K562 (cell line): ENCODE measurements at regions not wholly inside any gene's neighbourhood (a gene's known extent, or its start where the extent isn't known, plus 50 kb on each side); places are given as distances from the start of the nearest gene placed in this dataset.

Experiments used
- ATAC-seq: fragments of 200-7000 bp; cut with Tn5 transposase; 3 replicates; pipeline ENCODE4 v1.9.1; 2020; ENCODE audit warnings: moderate library complexity
- BruUV-seq: library from RNA; stranded (reverse); fragments of 400-500 nt; replicated peaks from 2 replicates; lab custom pipeline; 2021; lab: Mats Ljungman, UMichigan
- CTCF ChIA-PET: fragments of 300-600 bp; formaldehyde crosslinking; extraction: SDS; loops from one replicate; lab custom pipeline; 2021; ENCODE audit warnings: low intra/inter-chr PET ratio; lab: Yijun Ruan, JAX
- POLR2A ChIA-PET: fragments of 300-600, 350-650 bp; sonication (Branson Sonifier 250); formaldehyde crosslinking; extraction: SDS; loops from one replicate; lab custom pipeline; 2021; ENCODE audit warnings: antibody characterized with exemption, inconsistent platforms; lab: Yijun Ruan, JAX
- DNase-seq, 4 experiments: peaks; one replicate each; pipeline versions ENCODE4 v3.0.0 to v3.0.0-alpha.2; 2011 to 2018; ENCODE audit warnings: low spot score in 3 of 4, mixed read lengths in 3 of 4; ENCODE audit errors: extremely low read depth in 1 of 4
- FAIRE-seq: peaks from 2 replicates; lab custom pipeline; 2011; peaks lifted over from hg19 to GRCh38; lab: Jason Lieb, UNC
- H2AFZ ChIP-seq: 2 replicates; pipeline ENCODE4 v1.6.0; 2011; ENCODE audit warnings: low read depth, low read length, control low read depth, inconsistent platforms
- H3K27ac ChIP-seq: fragments of 200-600 bp; 3 replicates; pipeline ENCODE4 v1.8.0; 2011; ENCODE audit warnings: low read depth, mild to moderate bottlenecking, control low read depth, inconsistent platforms, low read length, moderate library complexity, mixed read lengths; ENCODE audit errors: extremely low read depth
- H3K27me3 ChIP-seq, 2 experiments: fragments of 300-600 bp in 1 of 2; 2 replicates in 1 of 2; 3 replicates in 1 of 2; pipeline versions ENCODE4 v1.6.0 to v1.8.0; 2011; ENCODE audit warnings: inconsistent platforms in 2 of 2, low read length in 2 of 2, mild to moderate bottlenecking in 1 of 2, mixed read lengths in 1 of 2, moderate library complexity in 1 of 2; ENCODE audit not compliant: control insufficient read depth in 2 of 2, insufficient read depth in 2 of 2
- H3K36me3 ChIP-seq: fragments of 300-600 bp; 3 replicates; pipeline ENCODE4 v1.8.0; 2011; ENCODE audit warnings: mild to moderate bottlenecking, low read length, inconsistent platforms; ENCODE audit not compliant: control insufficient read depth, insufficient read depth
- H3K4me1 ChIP-seq, 2 experiments: fragments of 200-600 bp in 1 of 2; replicated peaks in 1 of 2; 2 replicates in 1 of 2; 3 replicates in 1 of 2; pipeline versions ENCODE4 v1.5.1 to v1.8.0; 2011; ENCODE audit warnings: inconsistent platforms in 2 of 2, low read length in 2 of 2, mild to moderate bottlenecking in 1 of 2, mixed read lengths in 1 of 2, moderate library complexity in 1 of 2; ENCODE audit not compliant: control insufficient read depth in 2 of 2, insufficient read depth in 2 of 2
- H3K4me2 ChIP-seq: 2 replicates; pipeline ENCODE4 v1.6.1; 2011; ENCODE audit warnings: low read length, control low read depth, inconsistent platforms, mixed read lengths; ENCODE audit not compliant: insufficient read depth
- H3K4me3 ChIP-seq: fragments of 200-600 bp; sonication (generic), shearing (Covaris generic); 2 replicates; pipeline ENCODE4 v1.5.1; 2016; ENCODE audit warnings: control low read depth, inconsistent platforms
- H3K79me2 ChIP-seq: fragments of 200-600 bp; 3 replicates; pipeline ENCODE4 v1.8.0; 2011; ENCODE audit warnings: low read length, inconsistent platforms; ENCODE audit not compliant: control insufficient read depth, insufficient read depth
- H3K9ac ChIP-seq, 2 experiments: 2 replicates each; pipeline versions ENCODE4 v1.6.0 to v1.6.1; 2011; ENCODE audit warnings: low read depth in 2 of 2, low read length in 2 of 2, control low read depth in 1 of 2, inconsistent platforms in 1 of 2, mild to moderate bottlenecking in 1 of 2, mixed read lengths in 1 of 2; ENCODE audit not compliant: insufficient read depth in 1 of 2
- H3K9me1 ChIP-seq: one replicate; pipeline ENCODE4 v1.6.0; 2011; ENCODE audit warnings: inconsistent platforms, mild to moderate bottlenecking, low read length, moderate library complexity; ENCODE audit not compliant: control insufficient read depth, insufficient read depth
- H3K9me3 ChIP-seq: replicated peaks from 2 replicates; pipeline ENCODE4 v1.5.1; 2011; ENCODE audit warnings: low read depth, low read length, inconsistent platforms; ENCODE audit not compliant: control insufficient read depth, insufficient read depth
- H4K20me1 ChIP-seq: replicated peaks from 2 replicates; pipeline ENCODE4 v1.6.1; 2011; ENCODE audit warnings: low read length, inconsistent platforms, mixed read lengths; ENCODE audit not compliant: control insufficient read depth, insufficient read depth
- CREM ChIP-seq: IDR thresholded peaks from 2 replicates; pipeline ENCODE4 v1.6.1; 2014; ENCODE audit warnings: antibody characterized with exemption, low read depth
- DACH1 ChIP-seq: fragments of 450-650 bp; IDR thresholded peaks from 2 replicates; pipeline ENCODE4 v1.6.1; 2018; ENCODE audit not compliant: partially characterized antibody
- HMBOX1 ChIP-seq: sonication (generic); IDR thresholded peaks from 2 replicates; pipeline ENCODE4 v1.6.1; 2016
- HMG20B ChIP-seq: fragments of 250-450 bp; sonication (Bioruptor Pico); IDR thresholded peaks from 2 replicates; pipeline ENCODE4 v1.5.0; 2021; ENCODE audit warnings: mild to moderate bottlenecking
- HNRNPH1 ChIP-seq: fragments of 200-400 bp; formaldehyde crosslinking; optimal IDR thresholded peaks from 2 replicates; pipeline ENCODE3; 2017; ENCODE audit warnings: low read depth, mild to moderate bottlenecking, low read length, moderate library complexity
- LCOR ChIP-seq: sonication (generic); formaldehyde crosslinking; IDR thresholded peaks from 2 replicates; pipeline ENCODE4 v1.8.0; 2022; ENCODE audit warnings: mild to moderate bottlenecking, missing genetic modification reagents
- POLR2B ChIP-seq: fragments of 450-650 bp; IDR thresholded peaks from 2 replicates; pipeline ENCODE4 v1.6.1; 2018; ENCODE audit warnings: low read depth; ENCODE audit not compliant: partially characterized antibody
- RREB1 ChIP-seq: fragments of 250-450 bp; sonication (Bioruptor Pico); IDR thresholded peaks from 2 replicates; pipeline ENCODE4 v1.4.0; 2020
- STAT5A ChIP-seq: IDR thresholded peaks from 2 replicates; pipeline ENCODE4 v1.6.1; 2012; ENCODE audit warnings: low read length, inconsistent platforms, borderline replicate concordance
- ZFP30 ChIP-seq: fragments of 250-450 bp; sonication (Bioruptor Pico); IDR thresholded peaks from 2 replicates; pipeline ENCODE4 v1.8.0; 2022; ENCODE audit warnings: moderate library complexity, mild to moderate bottlenecking, inconsistent platforms, borderline replicate concordance
- ZNF316 ChIP-seq: fragments of 450-650 bp; IDR thresholded peaks from 2 replicates; pipeline ENCODE4 v1.6.1; 2016
- ZNF449 ChIP-seq: fragments of 250-450 bp; sonication (Bioruptor Pico); IDR thresholded peaks from 2 replicates; pipeline ENCODE4 v1.8.0; 2022; ENCODE audit warnings: moderate library complexity, mild to moderate bottlenecking, inconsistent platforms
- ZNF507 ChIP-seq: conservative IDR thresholded peaks from 2 replicates; pipeline ENCODE4 v1.6.1; 2017; ENCODE audit warnings: missing genetic modification characterization, missing compliant biosample characterization
- ZNF695 ChIP-seq: fragments of 450-650 bp; formaldehyde crosslinking; IDR thresholded peaks from 2 replicates; pipeline ENCODE4 v1.4.0; 2020; ENCODE audit warnings: mild to moderate bottlenecking, moderate library complexity
- WGBS: fragments of 100-300 bp; shearing (Covaris generic); methylation state at CpG from one replicate; pipeline ENCODE4 v1.1.6; 2016; ENCODE audit warnings: low coverage, mixed read lengths; ENCODE audit not compliant: insufficient coverage; ENCODE audit errors: missing lambda C conversion rate; 5-methylcytosine and 5-hydroxymethylcytosine counted together
- in situ Hi-C: fragments of 300-500 bp; cut with MboI; formaldehyde crosslinking; loops from 4 replicates; pipeline ENCODE4 v1.15.0; 2018; ENCODE audit warnings: inconsistent platforms, mixed read lengths
- intact Hi-C: fragments of 100-400 bp; cut with micrococcal nuclease; formaldehyde crosslinking; loops from 2 replicates; pipeline ENCODE4 v1.14.2; 2022

- FAIRE-seq (peak; percentile 11), ATAC-seq (peak; percentile 65), DNase-seq (peak in 1 of 4 experiments; percentile 43)
- no peak overlapping the region for H3K4me3 ChIP-seq
- no peak overlapping the region for H2AFZ ChIP-seq
- H3K36me3 ChIP-seq: no peaks in the 10 kb centered on the region
- H3K9me3 ChIP-seq: 0 out of 2 replicates have a peak, but pooled peaks cover 2% of the 10 kb centered on the region
- CTCF ChIA-PET: interaction anchor here (0.5 kb wide), 1 partner anchor 276 kb away, joined by 3 read pairs; no protein-coding TSS in a partner anchor
- in situ Hi-C loops: loop anchor here (25.0 kb wide), 2 partner anchors 537 to 912 kb away; partner anchors contain the start of gene XPR1
- BruUV-seq: no TSS peak
- intact Hi-C loops: no loop called here
- H3K9ac ChIP-seq: no peak overlapping the region
- peaks cover 9 to 17% of the 10 kb centered on the region in 2 experiments; a peak in 4 of 5 replicates for H3K27me3 ChIP-seq
- POLR2A ChIA-PET: interaction anchor here (0.5 to 1.6 kb wide), 3 partner anchors 10 to 445 kb away, joined by 3 read pairs; no protein-coding TSS in a partner anchor
- H4K20me1 ChIP-seq: no peaks in the 10 kb centered on the region
- H3K27ac ChIP-seq: no peak overlapping the region
- WGBS: 13% methylated on average over 6 of the region's 6 CpGs
- no peak overlapping the region for H3K4me2 ChIP-seq
- H3K79me2 ChIP-seq: no peaks in the 10 kb centered on the region
- H3K4me1 ChIP-seq: peaks cover 5 to 8% of the 10 kb centered on the region in 2 experiments; a peak in 4 of 5 replicates
- no peaks in the 10 kb centered on the region for H3K9me1 ChIP-seq
- TF ChIP-seq HNRNPH1 (no peak), LCOR (CRISPR knock-in tag) (no peak), ZNF449 (peak; percentile 98), CREM (0 out of 2 replicates have a peak, but pooled peaks have one; percentile 25), POLR2B (no peak), ZNF507 (tag) (peak; percentile 66), ZNF695 (CRISPR knock-in tag) (peak; percentile 78; the same call in 1 of the 2 replicates), HMG20B (CRISPR knock-in tag) (no peak), ZNF316 (no peak), RREB1 (CRISPR knock-in tag) (peak; percentile 99), HMBOX1 (no peak), DACH1 (no peak), STAT5A (no peak), ZFP30 (no peak)
Measured at GRCh38 chr1:181173761-181174447, 85.4 kb downstream of the IER5 start.
